HG02588 (cell line): ENCODE measurements at regions not wholly inside any gene's neighbourhood (a gene's known extent, or its start where the extent isn't known, plus 50 kb on each side); places are given as distances from the start of the nearest gene placed in this dataset.

Experiments used
- ATAC-seq: cut with Tn5 transposase; IDR thresholded peaks from one replicate; pipeline ENCODE4 v1.9.1; 2021; ENCODE audit warnings: mild to moderate bottlenecking, moderate library complexity; ENCODE audit not compliant: unreplicated experiment

DNA sequence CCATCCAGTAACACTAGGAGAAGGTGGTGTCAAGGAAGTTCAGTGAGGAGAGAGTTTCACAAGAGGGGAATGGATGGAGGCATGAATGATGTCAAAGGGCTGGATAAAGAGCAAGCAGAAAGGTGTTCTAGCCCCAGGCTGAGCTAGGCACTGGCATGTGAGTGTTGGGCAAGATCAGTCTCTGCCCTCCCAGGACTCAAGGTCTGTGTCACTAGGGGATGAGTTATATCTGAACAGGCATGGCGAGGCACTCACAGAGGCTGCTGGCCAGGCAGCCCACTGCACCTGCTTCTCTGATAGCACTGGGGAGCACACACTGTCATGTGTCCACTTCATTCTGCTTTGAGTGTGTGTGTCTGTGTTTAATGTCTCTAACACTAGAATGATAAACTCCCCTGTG lies 903.8 kb downstream of the BCL11B start:
- ATAC-seq, result no peak

DNA sequence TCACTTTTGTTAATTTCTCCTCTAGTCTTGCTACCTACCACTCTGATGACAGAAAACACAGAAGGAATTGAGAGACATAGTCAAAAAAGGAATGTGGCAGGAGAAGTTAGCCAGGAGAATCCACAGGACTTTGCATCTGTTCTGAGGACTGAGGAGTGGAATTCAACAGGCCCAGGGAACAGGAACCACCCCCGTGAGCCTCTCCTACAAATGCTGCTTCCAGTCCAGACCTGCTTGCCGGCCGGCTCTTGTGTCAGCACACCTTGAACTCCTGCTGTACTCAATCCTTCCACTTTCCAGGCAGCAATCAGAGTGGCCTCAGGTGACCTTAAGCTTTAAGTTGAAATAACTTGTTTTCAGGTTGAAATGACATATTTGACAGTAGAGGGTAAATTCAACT lies 903.1 kb downstream of the BCL11B start:
- ATAC-seq, result no peak

- no peak for ATAC-seq
These were observed 902.7 kb downstream of the BCL11B start for GRCh38 chr14:98369344-98369743.

DNA sequence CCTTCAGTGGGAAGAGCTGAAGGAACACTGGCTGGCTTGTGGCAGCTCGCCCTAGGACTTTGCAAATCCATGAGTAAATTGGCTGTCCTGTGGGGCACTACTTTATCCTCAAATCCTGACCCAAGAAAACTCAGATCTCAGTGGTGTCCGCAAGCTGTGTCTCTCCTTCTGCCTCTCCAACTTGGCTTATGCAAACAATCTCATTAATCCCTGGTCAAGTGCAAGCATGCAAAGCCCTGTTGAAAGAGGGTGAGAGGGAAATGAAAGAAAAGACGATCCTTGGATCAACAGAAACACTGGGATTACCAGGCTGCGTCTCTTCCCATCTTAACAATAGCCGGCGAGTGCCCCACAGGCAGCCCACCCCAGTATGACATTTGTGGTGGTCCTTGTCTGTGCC lies 901.6 kb downstream of the BCL11B start:
- ATAC-seq, result no peak

- ATAC-seq, result no peak
These were observed 900.9 kb downstream of the BCL11B start for GRCh38 chr14:98371141-98371540.

GRCh38 chr14:98374136-98374535 lies 897.9 kb downstream of the BCL11B start:
- ATAC-seq, result no peak

- ATAC-seq, result no peak
These were observed 896.4 kb downstream of the BCL11B start for GRCh38 chr14:98375566-98375965.

- no peak for ATAC-seq
These were observed 892.2 kb downstream of the BCL11B start for GRCh38 chr14:98379830-98380229.

- ATAC-seq, result no peak
These were observed 889.3 kb downstream of the BCL11B start for GRCh38 chr14:98382662-98383061.

GRCh38 chr14:98385851-98386250 lies 886.1 kb downstream of the BCL11B start:
- ATAC-seq, result no peak

DNA sequence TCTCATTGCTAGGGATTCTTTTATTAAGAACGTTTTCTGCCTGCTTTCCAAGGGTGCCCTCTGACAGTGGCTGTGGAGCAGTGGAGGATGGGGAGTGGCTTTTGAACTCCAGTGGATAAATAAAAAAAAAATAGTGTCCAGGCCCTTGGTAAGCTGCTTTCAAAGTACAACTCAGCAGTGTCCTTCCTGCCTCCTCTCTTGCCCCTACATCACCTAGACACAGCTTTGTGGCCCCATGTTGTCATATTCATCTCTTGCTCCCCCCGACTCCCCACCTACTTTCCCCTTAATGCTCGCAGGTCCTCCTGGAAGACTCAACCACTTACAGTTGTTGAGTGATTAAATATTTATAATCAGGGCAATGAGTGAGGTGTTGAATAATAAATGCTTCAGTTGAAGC lies 880.9 kb downstream of the BCL11B start:
- no peak for ATAC-seq

DNA sequence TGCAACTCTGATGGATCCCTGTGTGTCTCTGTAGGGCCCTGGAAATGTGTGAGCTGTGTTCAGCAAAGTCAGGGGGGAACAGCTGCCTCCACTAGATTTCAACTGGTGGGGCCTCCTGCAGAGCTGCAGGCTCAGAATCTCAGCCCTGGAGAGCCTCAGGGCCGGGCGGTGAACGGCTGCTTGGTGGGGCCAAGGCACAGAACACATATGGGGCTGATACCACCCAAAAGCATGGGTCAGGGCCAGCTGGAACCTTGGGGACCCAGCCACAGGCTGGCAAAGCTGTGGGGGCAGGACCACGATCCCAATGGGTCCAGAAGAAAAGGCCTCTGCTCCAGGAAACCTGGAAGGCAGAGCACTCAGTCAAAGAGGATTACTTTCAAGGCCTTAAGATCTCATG lies 878.5 kb downstream of the BCL11B start:
- no peak for ATAC-seq

GRCh38 chr14:98404811-98405210 lies 867.2 kb downstream of the BCL11B start:
- no peak for ATAC-seq

DNA sequence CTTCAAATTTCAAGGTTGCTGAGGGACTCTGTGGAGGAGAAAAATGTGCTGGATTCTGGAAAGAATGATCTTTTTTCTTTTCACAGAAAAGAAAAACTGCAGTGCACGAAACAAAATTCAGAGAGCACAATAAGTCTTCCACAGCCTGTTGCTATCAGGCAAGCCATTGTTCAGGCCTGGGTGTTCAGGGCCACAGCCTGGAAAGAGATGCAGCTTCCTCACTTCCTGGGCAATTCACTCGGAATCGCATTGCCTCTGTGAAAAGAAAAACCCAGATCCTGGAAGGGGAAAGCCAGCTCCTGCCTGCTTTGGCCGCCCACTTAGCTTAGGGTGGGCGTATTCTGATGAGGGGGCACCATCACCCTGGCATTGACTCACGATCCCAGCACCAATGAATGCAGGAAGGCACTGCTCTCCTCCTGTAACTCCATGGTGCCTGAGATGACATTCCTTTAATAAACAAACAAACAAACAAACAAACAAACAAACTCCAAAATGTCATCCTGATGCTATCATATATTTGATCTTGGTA lies 863.9 kb downstream of the BCL11B start:
- no peak for ATAC-seq

DNA sequence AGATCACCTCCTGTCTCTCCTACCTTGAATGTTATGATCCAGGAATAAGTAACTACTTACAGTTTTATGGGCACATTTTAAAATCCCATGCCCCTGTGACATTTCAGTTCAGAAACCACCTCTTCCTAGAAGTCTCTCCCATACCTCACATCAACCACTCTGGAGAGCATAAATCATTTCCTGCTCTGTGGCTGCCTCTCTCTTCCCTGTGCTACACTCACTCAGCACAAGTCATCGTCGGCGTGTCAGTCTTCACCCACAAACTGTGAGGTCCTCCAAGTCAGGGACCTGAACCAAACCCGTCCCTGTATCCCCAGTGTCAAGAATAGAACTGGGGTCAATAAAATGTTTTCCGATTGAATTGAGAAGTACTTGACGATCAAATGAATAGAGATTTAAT lies 863.3 kb downstream of the BCL11B start:
- no peak for ATAC-seq

DNA sequence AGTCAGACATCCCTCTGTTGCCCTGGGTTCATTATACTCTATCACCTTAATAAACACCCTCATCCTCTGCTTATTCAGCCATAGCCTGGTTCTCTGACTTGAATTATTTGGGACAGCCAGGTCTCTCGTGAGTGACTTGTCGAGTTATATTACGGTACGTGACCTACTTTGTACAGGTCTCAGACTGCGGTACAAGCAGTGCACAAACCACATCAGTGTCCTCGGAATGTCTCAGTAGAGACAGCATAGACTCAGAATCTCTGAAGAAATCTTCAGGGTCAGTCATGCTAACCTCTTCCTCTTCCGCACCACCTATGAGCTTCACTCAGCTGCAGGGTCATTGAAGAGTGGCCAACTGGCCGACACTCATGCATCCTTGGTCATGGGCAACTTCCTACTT lies 860.8 kb downstream of the BCL11B start:
- no peak for ATAC-seq

- no peak for ATAC-seq
These were observed 859.6 kb downstream of the BCL11B start for GRCh38 chr14:98412431-98412830.

GRCh38 chr14:98415766-98416165 lies 856.2 kb downstream of the BCL11B start:
- no peak for ATAC-seq

- no peak for ATAC-seq
These were observed 855.0 kb downstream of the BCL11B start for GRCh38 chr14:98417001-98417400.

- ATAC-seq, result no peak
These were observed 843.5 kb downstream of the BCL11B start for GRCh38 chr14:98428483-98428994.

GRCh38 chr14:98433436-98433835 lies 838.6 kb downstream of the BCL11B start:
- ATAC-seq, result no peak

DNA sequence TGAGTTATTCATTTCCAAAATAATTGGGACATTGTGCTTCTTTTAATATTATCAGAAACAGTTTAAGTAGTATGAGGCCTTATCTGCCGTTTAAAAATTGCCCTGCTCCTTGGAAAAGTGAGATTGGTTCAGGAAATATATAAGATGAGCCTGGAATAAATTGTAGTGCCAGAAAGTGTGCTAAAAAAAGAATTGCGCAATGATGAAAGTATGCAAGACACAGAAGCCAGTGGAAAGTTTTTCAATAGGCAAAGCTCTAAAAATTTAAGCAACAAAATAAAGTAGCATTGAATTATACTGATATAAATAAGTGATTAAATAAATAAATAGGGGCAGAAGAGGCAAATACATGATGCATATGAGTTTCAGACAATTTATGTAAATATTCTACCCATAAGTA lies 834.9 kb downstream of the BCL11B start:
- ATAC-seq, result no peak

- no peak for ATAC-seq
These were observed 827.9 kb downstream of the BCL11B start for GRCh38 chr14:98444077-98444476.
